Neural progenitor cell (in vitro differentiated cells): ENCODE measurements at regions not wholly inside any gene's neighbourhood (a gene's known extent, or its start where the extent isn't known, plus 50 kb on each side); places are given as distances from the start of the nearest gene placed in this dataset.

Experiments used
- CTCF ChIP-seq: fragments of 200-600 bp; sonication (generic); IDR thresholded peaks from 2 replicates; pipeline ENCODE4 v1.5.1; 2017; ENCODE audit warnings: antibody characterized with exemption, mild to moderate bottlenecking
- EZH2 ChIP-seq: fragments of 200-600 bp; sonication (generic); IDR thresholded peaks from 2 replicates; pipeline ENCODE4 v1.6.1; 2017; ENCODE audit warnings: antibody characterized with exemption, mild to moderate bottlenecking, moderate library complexity

- TF ChIP-seq CTCF: no peak
- no peak for TF ChIP-seq EZH2
These were observed 552.8 kb downstream of the BRD1 start for GRCh38 chr22:49274754-49275380.
